ENCODE measurements at regions not wholly inside any gene's neighbourhood (a gene's known extent, or its start where the extent isn't known, plus 50 kb on each side); places are given as distances from the start of the nearest gene placed in this dataset.

DNA sequence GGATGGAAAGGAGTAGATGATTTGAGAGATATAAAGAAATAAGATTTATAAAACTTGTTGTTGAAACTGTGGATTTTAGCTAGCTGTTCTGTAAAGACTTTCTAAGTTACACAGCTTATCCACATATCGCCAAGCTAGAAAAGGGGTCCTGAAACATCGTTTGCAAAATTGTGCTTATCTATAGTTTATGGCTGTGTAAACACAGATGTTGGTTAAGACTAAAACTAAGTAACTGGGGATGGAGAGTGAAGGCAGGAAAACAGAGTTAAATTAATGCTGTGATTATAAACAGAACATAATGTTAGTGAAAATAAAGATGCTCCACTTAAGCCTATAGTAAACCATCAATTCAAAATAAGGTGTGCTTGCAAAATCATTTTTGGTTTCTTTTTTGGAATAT, 311.3 kb upstream of the DDHD1 start (continued):
- TF ChIP-seq, protein P1, sequence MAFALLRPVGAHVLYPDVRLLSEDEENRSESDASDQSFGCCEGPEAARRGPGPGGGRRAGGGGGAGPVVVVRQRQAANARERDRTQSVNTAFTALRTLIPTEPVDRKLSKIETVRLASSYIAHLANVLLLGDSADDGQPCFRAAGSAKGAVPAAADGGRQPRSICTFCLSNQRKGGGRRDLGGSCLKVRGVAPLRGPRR (CRISPR knock-in tag; IDR thresholded peaks at IDR 0.05) = no peak
- TF ChIP-seq ETV6 (IDR thresholded peaks at IDR 0.05; ENCODE audit: borderline replicate concordance in 1 of 2, low read depth in 2 of 2, low read length in 1 of 2) (no peak), ETV6 (CRISPR knock-in tag; IDR thresholded peaks at IDR 0.05; ENCODE audit: borderline replicate concordance) (no peak), ZNF507 (tag; conservative IDR thresholded peaks at IDR 0.05) (no peak), EP400 (IDR thresholded peaks at IDR 0.05) (no peak), ESRRB (CRISPR knock-in tag; IDR thresholded peaks at IDR 0.05; ENCODE audit: borderline replicate concordance) (no peak)

DNA sequence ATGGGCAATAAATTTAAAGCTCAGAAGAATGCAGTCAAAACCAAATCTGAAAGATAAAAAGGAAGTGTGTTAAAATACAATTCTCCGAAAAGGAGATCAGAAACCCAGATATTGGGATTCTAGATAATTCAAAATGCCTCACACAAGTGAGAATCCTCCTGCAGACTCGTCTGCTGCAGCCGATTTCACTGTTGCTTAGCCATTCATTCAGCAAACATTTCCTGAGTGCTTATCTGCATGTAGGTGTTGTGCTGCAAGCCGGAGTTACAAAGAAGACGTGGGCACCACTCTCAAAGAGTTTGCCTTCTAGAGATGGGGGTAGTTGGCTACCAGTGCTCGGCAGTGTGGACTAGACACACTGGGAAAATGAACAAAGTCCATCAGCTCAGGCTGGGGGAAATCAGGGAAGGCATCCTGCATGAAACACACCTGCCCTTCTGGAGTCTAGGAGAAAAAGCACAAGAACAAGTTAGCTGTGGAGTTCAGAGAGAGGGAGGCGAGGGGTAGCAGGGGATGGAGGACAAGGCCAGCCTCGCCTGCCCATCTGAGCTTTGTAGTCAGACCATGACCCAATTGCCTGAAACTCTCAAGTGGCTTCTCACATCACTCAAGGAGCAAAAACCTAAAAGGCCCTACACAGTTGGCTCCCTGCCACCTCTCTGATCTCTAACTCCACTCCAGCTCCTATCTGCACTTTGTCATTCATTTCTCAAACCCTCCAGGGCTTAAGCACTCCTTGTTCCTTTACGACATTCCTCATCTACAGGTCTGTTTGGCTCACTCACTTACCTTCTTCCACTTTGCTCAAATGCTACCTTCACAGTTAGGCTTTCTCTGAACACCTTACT, 310.0 kb upstream of the DDHD1 start:
- TF ChIP-seq XRCC3 (IDR thresholded peaks at IDR 0.05) (no peak), TRIM28 (IDR thresholded peaks at IDR 0.05) (no peak), ZNF253 (CRISPR knock-in tag; conservative IDR thresholded peaks at IDR 0.05) (no peak), POLR2G (IDR thresholded peaks at IDR 0.05; ENCODE audit: low read depth, low read length) (no peak), FUS (optimal IDR thresholded peaks at IDR 0.05; ENCODE audit: low read depth, low read length) (no peak), CREM (IDR thresholded peaks at IDR 0.05; ENCODE audit: low read depth) (no peak), POLR2B (IDR thresholded peaks at IDR 0.05; ENCODE audit: low read depth, partially characterized antibody) (no peak), ZNF143 (CRISPR knock-in tag; IDR thresholded peaks at IDR 0.05) (no peak), DDX20 (tag; IDR thresholded peaks at IDR 0.05; ENCODE audit: low read depth) (no peak), SPI1 (IDR thresholded peaks at IDR 0.05; ENCODE audit: borderline replicate concordance, low read depth, low read length) (no peak), ZNF224 (CRISPR knock-in tag; IDR thresholded peaks at IDR 0.05) (no peak), HSF4 (CRISPR knock-in tag; IDR thresholded peaks at IDR 0.05; ENCODE audit: borderline replicate concordance) (no peak), MCM2 (IDR thresholded peaks at IDR 0.05; ENCODE audit: low read depth) (no peak)
- TF ChIP-seq, protein P2, sequence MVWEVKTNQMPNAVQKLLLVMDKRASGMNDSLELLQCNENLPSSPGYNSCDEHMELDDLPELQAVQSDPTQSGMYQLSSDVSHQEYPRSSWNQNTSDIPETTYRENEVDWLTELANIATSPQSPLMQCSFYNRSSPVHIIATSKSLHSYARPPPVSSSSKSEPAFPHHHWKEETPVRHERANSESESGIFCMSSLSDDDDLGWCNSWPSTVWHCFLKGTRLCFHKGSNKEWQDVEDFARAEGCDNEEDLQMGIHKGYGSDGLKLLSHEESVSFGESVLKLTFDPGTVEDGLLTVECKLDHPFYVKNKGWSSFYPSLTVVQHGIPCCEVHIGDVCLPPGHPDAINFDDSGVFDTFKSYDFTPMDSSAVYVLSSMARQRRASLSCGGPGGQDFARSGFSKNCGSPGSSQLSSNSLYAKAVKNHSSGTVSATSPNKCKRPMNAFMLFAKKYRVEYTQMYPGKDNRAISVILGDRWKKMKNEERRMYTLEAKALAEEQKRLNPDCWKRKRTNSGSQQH (CRISPR knock-in tag; IDR thresholded peaks at IDR 0.05) = no peak
- POLR2A ChIA-PET = no interaction called here
- DNase-seq (ENCODE audit: extremely low read depth in 1 of 4, low spot score in 3 of 4) (no peak), ATAC-seq (no peak), FAIRE-seq (no peak)
- H3K27me3 ChIP-seq (ENCODE audit: control insufficient read depth in 2 of 2, insufficient read depth in 2 of 2, low read length in 2 of 2) = no peaks in the 10 kb centered on the region
- no peak overlapping the region for H2AFZ ChIP-seq (ENCODE audit: low read depth, low read length)
- H3K4me2 ChIP-seq (ENCODE audit: insufficient read depth, low read length) = no peak overlapping the region
- H3K27ac ChIP-seq (ENCODE audit: extremely low read depth, low read depth, low read length) = no peak overlapping the region
- H4K20me1 ChIP-seq (replicated peaks; ENCODE audit: control insufficient read depth, insufficient read depth, low read length) = no peaks in the 10 kb centered on the region
- no peaks in the 10 kb centered on the region for H3K79me2 ChIP-seq (ENCODE audit: control insufficient read depth, insufficient read depth, low read length)
- H3K9ac ChIP-seq (ENCODE audit: insufficient read depth in 1 of 2, low read depth in 2 of 2, low read length in 2 of 2) = no peak overlapping the region
- BruUV-seq (replicated peaks) = no TSS peak
- H3K36me3 ChIP-seq (ENCODE audit: control insufficient read depth, insufficient read depth, low read length) = no peaks in the 10 kb centered on the region
- 0% methylated on average over 9 of the region's 9 CpGs for WGBS (ENCODE audit: insufficient coverage, low coverage, missing lambda C conversion rate)
- in situ Hi-C loops (cut with MboI) = no loop called here
- H3K4me3 ChIP-seq = no peak overlapping the region
- no peaks in the 10 kb centered on the region for H3K9me1 ChIP-seq (ENCODE audit: control insufficient read depth, insufficient read depth, low read length)
- intact Hi-C loops (cut with micrococcal nuclease) = no loop called here
- CTCF ChIA-PET (ENCODE audit: low intra/inter-chr PET ratio) = no interaction called here
- H3K4me1 ChIP-seq (replicated peaks in 1 of 2; ENCODE audit: control insufficient read depth in 2 of 2, insufficient read depth in 2 of 2, low read length in 2 of 2) = no peaks in the 10 kb centered on the region
- H3K9me3 ChIP-seq (replicated peaks; ENCODE audit: control insufficient read depth, insufficient read depth, low read depth, low read length) = no peaks in the 10 kb centered on the region
